Nephron (organoid): ENCODE measurements at regions not wholly inside any gene's neighbourhood (a gene's known extent, or its start where the extent isn't known, plus 50 kb on each side); places are given as distances from the start of the nearest gene placed in this dataset.

Experiments used
- H3K27ac Mint-ChIP-seq, 3 experiments: 2 replicates each; pipeline ENCODE4 v1.8.0; 2020; ENCODE audit warnings: mixed read lengths in 3 of 3, mild to moderate bottlenecking in 2 of 3, moderate library complexity in 1 of 3
- H3K27me3 Mint-ChIP-seq: 2 replicates; pipeline ENCODE4 v1.8.0; 2021; ENCODE audit warnings: low read depth, mild to moderate bottlenecking, moderate library complexity, mixed read lengths
- H3K36me3 Mint-ChIP-seq: 2 replicates; pipeline ENCODE4 v1.8.0; 2020; ENCODE audit warnings: low read depth, mixed read lengths
- H3K4me1 Mint-ChIP-seq: 2 replicates; pipeline ENCODE4 v1.8.0; 2020; ENCODE audit warnings: mixed read lengths
- H3K4me3 Mint-ChIP-seq, 3 experiments: 2 replicates each; pipeline ENCODE4 v1.8.0; 2020; ENCODE audit warnings: mild to moderate bottlenecking in 3 of 3, mixed read lengths in 3 of 3, moderate library complexity in 2 of 3
- H3K9me3 Mint-ChIP-seq: 2 replicates; pipeline ENCODE4 v1.8.0; 2020; ENCODE audit warnings: mixed read lengths
- TF ChIP-seq, protein P1 (sequence below), 3 experiments: fragments of 200-600 bp; sonication (generic); IDR thresholded peaks; one replicate each; pipeline ENCODE4 v1.5.0; 2021; ENCODE audit warnings: antibody characterized with exemption in 3 of 3; ENCODE audit not compliant: unreplicated experiment in 3 of 3

DNA sequence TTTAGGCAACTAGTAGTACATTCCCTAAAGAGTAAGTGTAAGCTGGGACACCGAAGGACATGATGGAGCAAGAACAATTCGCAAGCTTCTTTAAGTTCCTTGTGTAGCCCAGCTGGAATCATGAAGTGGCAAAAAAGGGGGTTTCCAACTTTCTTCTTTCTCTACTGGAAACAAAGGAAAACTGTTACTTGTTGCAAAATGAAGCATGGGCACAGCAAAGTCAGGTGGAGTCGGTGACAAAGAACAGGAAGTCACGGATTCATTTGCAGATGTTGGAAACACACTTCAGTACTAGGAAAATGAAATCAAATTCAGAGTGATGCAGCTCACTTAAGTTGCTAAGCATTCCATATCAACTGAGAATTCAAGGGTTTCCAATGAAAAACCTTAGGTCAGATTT, 706.9 kb upstream of the STXBP6 start:
- H3K27ac Mint-ChIP-seq = no peak overlapping the region
- TF ChIP-seq, protein P1, sequence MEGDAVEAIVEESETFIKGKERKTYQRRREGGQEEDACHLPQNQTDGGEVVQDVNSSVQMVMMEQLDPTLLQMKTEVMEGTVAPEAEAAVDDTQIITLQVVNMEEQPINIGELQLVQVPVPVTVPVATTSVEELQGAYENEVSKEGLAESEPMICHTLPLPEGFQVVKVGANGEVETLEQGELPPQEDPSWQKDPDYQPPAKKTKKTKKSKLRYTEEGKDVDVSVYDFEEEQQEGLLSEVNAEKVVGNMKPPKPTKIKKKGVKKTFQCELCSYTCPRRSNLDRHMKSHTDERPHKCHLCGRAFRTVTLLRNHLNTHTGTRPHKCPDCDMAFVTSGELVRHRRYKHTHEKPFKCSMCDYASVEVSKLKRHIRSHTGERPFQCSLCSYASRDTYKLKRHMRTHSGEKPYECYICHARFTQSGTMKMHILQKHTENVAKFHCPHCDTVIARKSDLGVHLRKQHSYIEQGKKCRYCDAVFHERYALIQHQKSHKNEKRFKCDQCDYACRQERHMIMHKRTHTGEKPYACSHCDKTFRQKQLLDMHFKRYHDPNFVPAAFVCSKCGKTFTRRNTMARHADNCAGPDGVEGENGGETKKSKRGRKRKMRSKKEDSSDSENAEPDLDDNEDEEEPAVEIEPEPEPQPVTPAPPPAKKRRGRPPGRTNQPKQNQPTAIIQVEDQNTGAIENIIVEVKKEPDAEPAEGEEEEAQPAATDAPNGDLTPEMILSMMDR (IDR thresholded peaks at IDR 0.05; ENCODE audit: unreplicated experiment in 3 of 3) = no peak
- H3K9me3 Mint-ChIP-seq = no peaks in the 10 kb centered on the region
- H3K4me3 Mint-ChIP-seq = no peak overlapping the region
- no peaks in the 10 kb centered on the region for H3K36me3 Mint-ChIP-seq
- H3K27me3 Mint-ChIP-seq = peaks cover 4% of the 10 kb centered on the region
- no peaks in the 10 kb centered on the region for H3K4me1 Mint-ChIP-seq

DNA sequence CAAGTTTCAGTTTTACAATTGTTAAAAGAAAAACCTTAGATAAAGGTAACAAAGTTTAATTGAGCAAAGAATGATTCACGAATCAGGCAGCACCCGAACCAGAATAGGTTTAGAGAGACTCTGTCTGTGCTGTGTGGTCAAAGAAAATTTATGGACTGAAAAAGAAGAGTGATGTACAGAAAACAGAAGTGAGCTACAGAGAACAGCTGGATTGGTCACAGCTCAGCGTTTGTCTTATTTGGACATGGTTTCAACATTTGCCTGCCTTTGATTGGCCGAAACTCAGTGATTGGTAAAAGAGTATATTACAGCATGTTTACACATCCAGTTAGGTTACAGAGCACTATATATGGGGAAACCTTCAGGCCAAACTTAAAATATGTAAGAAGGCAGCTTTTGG, 703.2 kb upstream of the STXBP6 start:
- peaks cover 6% of the 10 kb centered on the region for H3K4me1 Mint-ChIP-seq
- H3K27me3 Mint-ChIP-seq = no peaks in the 10 kb centered on the region
- H3K9me3 Mint-ChIP-seq = no peaks in the 10 kb centered on the region
- TF ChIP-seq, protein P1 (IDR thresholded peaks at IDR 0.05; ENCODE audit: unreplicated experiment in 3 of 3) = no peak
- H3K4me3 Mint-ChIP-seq = no peak overlapping the region
- no peaks in the 10 kb centered on the region for H3K36me3 Mint-ChIP-seq
- H3K27ac Mint-ChIP-seq = no peak overlapping the region

DNA sequence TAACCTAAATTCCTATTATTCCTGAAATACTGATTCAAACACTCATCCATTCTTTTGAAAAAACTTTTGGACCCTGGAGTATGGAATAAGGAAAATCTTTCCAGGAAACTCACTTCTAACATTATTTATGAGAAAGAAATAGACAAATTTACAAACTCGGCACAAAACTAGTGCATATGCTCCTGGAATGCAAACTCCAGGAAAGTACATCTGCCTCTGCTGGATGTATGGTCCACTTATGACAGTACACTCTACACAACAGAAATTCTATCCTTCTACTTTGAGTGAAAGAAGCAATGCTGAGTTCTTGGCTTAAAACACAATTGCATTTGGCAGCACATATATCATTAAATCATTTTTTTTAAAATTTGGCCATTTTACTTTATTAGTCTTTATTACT, 700.5 kb upstream of the STXBP6 start:
- TF ChIP-seq, protein P1 (IDR thresholded peaks at IDR 0.05; ENCODE audit: unreplicated experiment in 3 of 3) = no peak
- Mint-ChIP-seq H3K36me3 (no peaks in the 10 kb centered on the region), H3K27me3 (no peaks in the 10 kb centered on the region), H3K9me3 (no peaks in the 10 kb centered on the region), H3K27ac (no peak overlapping the region), H3K4me3 (no peak overlapping the region), H3K4me1 (peaks cover 6% of the 10 kb centered on the region)
